SH-SY5Y (cell line): ENCODE measurements at regions not wholly inside any gene's neighbourhood (a gene's known extent, or its start where the extent isn't known, plus 50 kb on each side); places are given as distances from the start of the nearest gene placed in this dataset.

ENCODE experiments used
- GATA2 ChIP-seq: IDR thresholded peaks from 2 replicates; pipeline ENCODE4 v1.6.1; 2011; ENCODE audit warnings: mild to moderate bottlenecking, low read depth, low read length
- GATA3 ChIP-seq: IDR thresholded peaks from 2 replicates; pipeline ENCODE4 v1.6.1; 2011; ENCODE audit warnings: low read depth, mild to moderate bottlenecking, low read length, moderate library complexity

GRCh38 chr11:13098616-13099289, 89.6 kb downstream of the RASSF10 start:
- TF ChIP-seq GATA2, result no peak
- TF ChIP-seq GATA3, result no peak

- TF ChIP-seq GATA2 (no peak), GATA3 (no peak)
These were observed 92.8 kb downstream of the RASSF10 start for GRCh38 chr11:13101644-13102512.

- TF ChIP-seq GATA2 (no peak), GATA3 (no peak)
These were observed 93.4 kb downstream of the RASSF10 start for GRCh38 chr11:13102513-13102840.

- TF ChIP-seq GATA2, result no peak
- no peak for TF ChIP-seq GATA3
These were observed 93.9 kb downstream of the RASSF10 start for GRCh38 chr11:13102865-13103539.

- no peak for TF ChIP-seq GATA2
These were observed 94.9 kb downstream of the RASSF10 start for GRCh38 chr11:13103962-13104554.

GRCh38 chr11:13104619-13105236, 95.6 kb downstream of the RASSF10 start:
- TF ChIP-seq GATA2 (no peak), GATA3 (no peak)

GRCh38 chr11:13105237-13105844, 96.2 kb downstream of the RASSF10 start:
- TF ChIP-seq GATA2, result peak; percentile 80
- 0 out of 2 replicates have a peak, but pooled peaks have one; percentile 21 for TF ChIP-seq GATA3

- TF ChIP-seq GATA3 (no peak), GATA2 (no peak)
These were observed 98.5 kb downstream of the RASSF10 start for GRCh38 chr11:13107544-13108044.

- TF ChIP-seq GATA3, result no peak
- TF ChIP-seq GATA2, result no peak
These were observed 99.3 kb downstream of the RASSF10 start for GRCh38 chr11:13108416-13108815.

GRCh38 chr11:13109616-13110015, 100.5 kb downstream of the RASSF10 start:
- TF ChIP-seq GATA3 (no peak), GATA2 (no peak)

- TF ChIP-seq GATA2 (0 out of 2 replicates have a peak, but pooled peaks have one; percentile 31), GATA3 (peak; percentile 55)
These were observed 101.0 kb downstream of the RASSF10 start for GRCh38 chr11:13110145-13110544.

- peak; percentile 97 for TF ChIP-seq GATA3
- TF ChIP-seq GATA2, result peak; percentile 99
These were observed 102.1 kb downstream of the RASSF10 start for GRCh38 chr11:13110929-13111812.
